Gastrocnemius medialis (tissue), 4 donors: ENCODE measurements at regions not wholly inside any gene's neighbourhood (a gene's known extent, or its start where the extent isn't known, plus 50 kb on each side); places are given as distances from the start of the nearest gene placed in this dataset.

Experiments
- CTCF ChIP-seq, 5 experiments: fragments of 450-650 bp in 3 of 5; fragments of 200-600 bp in 2 of 5; sonication (generic) in 2 of 5; IDR thresholded peaks in 4 of 5; conservative IDR thresholded peaks in 1 of 5; 1 replicate in 4 of 5; 2 replicates in 1 of 5; pipeline ENCODE4 v1.5.1; 2016 to 2019; ENCODE audit warnings: antibody characterized with exemption in 5 of 5, mild to moderate bottlenecking in 3 of 5, moderate library complexity in 3 of 5
- POLR2A ChIP-seq, 2 donors: fragments of 450-650 bp; IDR thresholded peaks; one replicate each; pipeline ENCODE4 v1.6.1; 2017; ENCODE audit warnings: antibody characterized with exemption in 2 of 2, mild to moderate bottlenecking in 2 of 2, moderate library complexity in 2 of 2

- TF ChIP-seq CTCF (IDR thresholded peaks at IDR 0.05 in 4 of 5, conservative IDR thresholded peaks at IDR 0.05 in 1 of 5) (no peak), POLR2A (IDR thresholded peaks at IDR 0.05) (no peak)
Measured at GRCh38 chr15:47565949-47566348, 151.4 kb upstream of the SEMA6D start.
